Left renal cortex interstitium (tissue), 4 donors: ENCODE measurements at regions not wholly inside any gene's neighbourhood (a gene's known extent, or its start where the extent isn't known, plus 50 kb on each side); places are given as distances from the start of the nearest gene placed in this dataset.
"Not testable (repeated sequence)": the region's sequence is repeated elsewhere in the genome, so short reads cannot be mapped to it uniquely, and the experiment has no call there.

Experiments used
- DNase-seq, 4 donors: peaks; one replicate each; pipeline ENCODE4 v3.0.0-alpha.2; 2013; ENCODE audit warnings: low read depth in 4 of 4, low spot score in 2 of 4, missing footprints in 1 of 4

DNA sequence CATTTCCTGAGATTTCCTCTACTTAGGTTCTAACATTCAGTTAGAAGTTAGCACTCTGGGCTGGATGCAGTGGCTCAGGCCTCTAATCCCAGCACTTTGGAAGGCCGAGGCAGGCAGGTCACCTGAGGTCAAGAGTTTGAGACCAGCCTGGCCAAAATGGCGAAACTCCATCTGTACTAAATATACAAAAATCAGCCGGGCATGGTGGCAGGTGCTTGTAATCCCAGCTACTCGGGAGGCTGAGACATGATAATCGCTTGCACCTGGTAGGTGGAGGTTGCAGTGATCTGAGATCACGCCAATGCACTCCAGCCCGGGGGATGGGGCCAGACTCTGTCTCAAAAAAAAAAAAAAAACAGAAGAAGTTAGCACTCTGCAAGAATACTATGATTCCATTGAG, 1430.9 kb downstream of the CDH11 start:
- DNase-seq: no peak

DNA sequence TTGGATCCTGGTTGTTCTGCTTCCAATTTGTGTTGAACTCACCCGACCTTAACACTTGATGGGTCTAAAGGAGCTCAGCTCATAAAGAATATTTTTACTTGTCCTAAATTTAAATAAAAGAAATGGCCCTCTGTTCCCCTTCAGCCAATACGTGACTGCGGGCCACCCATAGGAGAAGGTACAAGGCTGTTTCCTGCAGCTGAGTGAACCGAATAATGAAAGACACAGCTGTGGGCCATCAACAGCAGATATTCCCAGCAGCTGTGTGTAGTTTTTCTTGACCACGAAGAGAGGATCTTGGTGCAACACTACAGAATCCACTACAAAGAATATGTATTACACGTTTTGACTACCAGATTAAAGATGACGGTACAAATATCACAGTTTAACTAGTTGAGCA, 1431.6 kb downstream of the CDH11 start:
- DNase-seq: no peak

GRCh38 chr16:63689068-63689467, 1432.8 kb downstream of the CDH11 start:
- no peak for DNase-seq

DNA sequence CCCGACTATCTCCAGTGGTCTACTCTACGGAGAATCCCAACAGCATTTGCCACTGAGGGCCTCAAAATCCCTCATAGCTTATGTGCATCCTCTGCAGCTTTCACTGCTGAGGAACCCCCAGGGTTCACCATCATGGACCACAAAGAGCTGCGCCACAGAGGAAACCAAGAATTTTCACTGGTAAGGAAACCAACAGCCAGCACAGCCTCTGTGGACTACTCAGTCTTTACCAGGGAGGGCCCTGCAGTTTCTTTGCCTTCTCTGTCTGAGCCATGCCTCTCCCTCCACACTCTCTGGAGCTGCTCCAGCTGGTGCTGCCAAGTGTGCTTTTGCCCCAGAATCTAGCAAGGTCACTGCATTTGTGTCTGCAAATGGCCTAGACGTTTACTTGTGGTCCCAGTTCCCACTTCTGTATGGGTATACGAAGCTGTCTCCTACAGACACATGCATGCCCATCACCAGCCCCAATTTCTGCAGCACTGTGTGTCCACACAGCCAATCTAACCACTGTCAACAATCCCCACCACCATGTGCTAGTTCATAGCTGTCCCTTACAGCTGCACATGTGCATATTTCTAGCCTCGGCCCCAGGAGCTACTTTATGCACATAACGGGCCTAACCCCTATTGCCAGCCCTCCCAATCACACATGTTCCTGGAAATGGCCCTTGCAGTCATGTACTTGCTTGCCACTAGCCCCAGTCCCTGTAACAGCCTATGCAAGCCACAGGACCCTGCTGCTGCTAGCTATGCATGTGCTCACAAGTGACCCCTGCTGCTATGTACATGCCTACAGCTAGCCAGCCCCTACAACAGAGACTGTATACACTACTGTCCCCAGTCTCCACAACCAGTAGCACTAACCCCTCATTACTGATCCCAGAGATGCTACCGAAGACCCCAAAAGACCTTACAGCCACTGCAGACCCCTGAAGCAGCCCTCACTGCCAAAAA, 1437.4 kb downstream of the CDH11 start:
- no peak for DNase-seq

- DNase-seq: no peak
Observed at GRCh38 chr16:63682844-63683243, 1439.0 kb downstream of the CDH11 start.

GRCh38 chr16:63672493-63672892, 1449.4 kb downstream of the CDH11 start:
- no peak for DNase-seq

DNA sequence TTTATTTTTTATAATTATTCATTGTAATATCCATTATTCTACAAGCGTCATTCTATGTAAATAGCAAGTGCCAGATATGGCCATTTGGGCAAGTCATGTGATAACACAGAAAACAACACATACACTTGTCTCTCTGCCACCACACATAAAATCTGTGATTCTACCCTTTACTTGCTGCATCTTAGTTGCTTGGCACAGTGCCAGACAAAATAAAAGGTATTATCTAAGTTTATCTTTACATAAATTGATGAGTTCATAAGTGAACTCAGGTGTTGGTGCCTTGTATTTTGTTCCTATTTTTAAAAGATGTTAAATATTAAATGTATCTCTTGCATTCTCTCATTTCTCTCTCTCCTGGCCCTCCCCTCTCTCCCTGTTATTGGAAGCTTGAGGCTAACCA, 1458.7 kb downstream of the CDH11 start:
- DNase-seq: no peak

- DNase-seq: no peak
Observed at GRCh38 chr16:63655846-63656245, 1466.0 kb downstream of the CDH11 start.

DNA sequence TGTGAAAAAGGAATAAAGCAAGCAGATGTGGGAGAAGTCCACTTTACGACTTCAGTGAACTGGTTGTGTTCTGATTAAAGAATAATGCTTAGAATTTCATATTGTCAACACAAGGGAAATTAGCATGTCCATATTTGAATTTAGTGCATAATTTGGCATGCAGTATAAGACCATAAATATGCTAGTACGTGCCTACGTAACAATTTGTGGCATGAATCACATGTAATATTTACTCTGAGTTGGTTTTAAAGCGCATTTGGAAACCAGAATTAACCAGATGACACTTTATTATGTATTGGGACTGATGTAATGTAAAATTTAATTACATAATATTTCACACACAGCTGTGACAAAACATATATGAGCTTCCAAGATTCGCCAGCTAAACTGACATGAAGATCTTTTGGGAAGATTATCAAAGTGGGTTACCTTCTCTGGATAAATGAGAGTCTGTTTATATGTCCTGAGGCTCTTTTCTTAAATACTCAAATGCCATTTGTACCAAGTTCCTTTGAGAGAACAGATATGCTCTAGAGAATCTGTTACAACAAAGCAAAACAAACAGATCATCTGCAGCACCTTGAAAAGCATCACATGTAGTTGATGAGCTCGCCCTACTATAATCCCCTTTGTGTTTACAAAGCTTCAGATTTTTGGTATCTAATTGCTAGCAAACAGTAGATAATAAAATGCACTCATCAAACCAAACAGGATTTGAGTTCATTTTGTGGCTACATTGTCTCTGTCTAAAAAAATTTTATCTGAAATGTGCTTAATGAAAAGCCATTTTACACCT, 1468.6 kb downstream of the CDH11 start:
- no peak for DNase-seq

DNA sequence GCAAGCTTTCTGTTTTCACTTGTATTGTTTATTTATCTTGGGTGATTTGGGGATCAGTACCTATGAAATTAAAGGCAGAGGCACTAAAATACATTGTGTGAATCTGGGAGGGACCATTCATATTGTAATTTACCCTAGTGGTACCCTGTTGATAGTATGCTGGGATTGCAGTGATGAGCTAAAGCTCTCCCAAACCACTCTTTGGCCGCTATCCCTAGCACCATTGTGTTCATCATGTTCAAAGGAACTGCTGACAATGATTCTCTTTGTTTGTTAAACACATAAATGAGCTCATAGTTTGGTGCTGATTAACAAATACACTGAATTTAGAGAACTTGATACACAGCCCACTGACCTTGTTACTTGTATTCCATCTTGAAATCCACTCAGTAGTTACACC, 1469.8 kb downstream of the CDH11 start:
- no peak for DNase-seq

GRCh38 chr16:63650550-63650949, 1471.3 kb downstream of the CDH11 start:
- DNase-seq: no peak

DNA sequence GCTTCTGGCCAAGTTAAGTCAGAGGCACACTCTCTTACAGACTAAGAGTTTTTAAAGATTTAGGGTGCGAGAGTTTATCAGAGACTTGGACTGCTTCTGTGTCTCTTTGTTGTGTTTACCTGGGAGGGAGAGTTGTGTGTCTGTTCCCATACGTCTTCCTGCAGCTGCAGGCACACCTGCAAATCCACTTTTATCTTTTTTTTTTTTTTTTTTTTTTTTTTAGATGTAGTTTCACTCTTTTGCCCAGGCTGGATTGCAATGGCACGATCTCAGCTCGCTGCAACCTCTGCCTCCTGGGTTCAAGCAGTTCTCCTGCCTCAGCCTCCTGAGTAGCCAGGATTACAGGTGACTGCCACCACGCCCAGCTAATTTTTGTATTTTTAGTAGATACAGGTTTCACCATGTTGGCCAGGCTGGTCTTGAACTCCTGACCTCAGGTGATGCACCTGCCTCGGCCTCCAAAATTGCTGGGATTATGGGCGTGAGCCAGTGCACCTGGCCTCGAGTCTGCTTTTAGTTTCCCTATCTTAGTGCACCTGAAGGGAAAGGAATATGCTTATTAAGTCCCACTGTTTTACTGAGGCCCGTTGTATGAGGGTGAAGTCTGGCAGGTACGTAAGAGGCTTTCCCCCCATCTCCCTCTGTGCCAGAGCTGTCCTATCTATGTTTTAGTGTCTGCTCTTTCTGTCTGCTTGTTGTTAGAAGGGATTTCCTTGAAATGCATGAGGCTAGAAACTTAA, 1488.0 kb downstream of the CDH11 start:
- DNase-seq: not testable (repeated sequence)

DNA sequence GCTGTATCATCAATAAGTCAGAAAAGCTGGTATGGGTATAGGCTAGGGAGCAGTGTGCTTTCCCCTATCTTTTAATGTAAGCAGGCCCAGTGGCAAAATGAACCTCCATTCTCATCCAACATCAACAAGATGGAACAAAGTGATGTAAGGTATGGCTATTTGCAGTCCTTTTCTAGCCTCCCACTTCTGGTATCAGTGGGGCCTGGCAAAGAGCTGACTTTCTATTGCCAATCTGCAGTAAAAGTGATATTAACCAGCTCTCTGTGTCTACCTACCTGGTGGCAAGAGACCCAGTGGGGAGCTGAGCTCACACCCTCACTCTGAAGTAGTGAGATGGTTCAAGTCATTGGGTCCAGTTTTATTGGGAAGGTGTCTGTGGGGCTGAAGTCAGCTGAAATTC, 1492.6 kb downstream of the CDH11 start:
- no peak for DNase-seq

GRCh38 chr16:63628812-63629211, 1493.1 kb downstream of the CDH11 start:
- DNase-seq: no peak

DNA sequence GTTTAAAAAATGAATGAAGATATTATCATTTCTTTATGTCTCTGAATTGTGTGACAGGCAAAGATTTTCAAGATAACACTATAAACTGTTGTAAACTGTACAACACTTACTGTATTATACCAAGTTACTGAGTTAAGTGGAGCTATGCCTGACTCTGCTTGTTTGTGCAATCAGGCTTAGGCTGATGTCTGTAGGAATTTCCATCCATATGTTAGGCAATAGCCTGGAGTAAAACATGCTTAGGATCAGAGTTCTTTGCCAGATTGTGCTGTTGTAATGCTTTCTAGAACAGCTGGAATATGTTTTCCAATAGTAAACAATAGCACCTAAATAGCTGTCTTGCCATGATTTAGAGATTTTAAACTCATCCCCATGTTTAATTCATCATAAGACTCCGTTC, 1496.7 kb downstream of the CDH11 start:
- no peak for DNase-seq

GRCh38 chr16:63623551-63624039, 1498.3 kb downstream of the CDH11 start:
- no peak for DNase-seq

- DNase-seq: no peak
Observed at GRCh38 chr16:63618896-63619485, 1502.9 kb downstream of the CDH11 start.

DNA sequence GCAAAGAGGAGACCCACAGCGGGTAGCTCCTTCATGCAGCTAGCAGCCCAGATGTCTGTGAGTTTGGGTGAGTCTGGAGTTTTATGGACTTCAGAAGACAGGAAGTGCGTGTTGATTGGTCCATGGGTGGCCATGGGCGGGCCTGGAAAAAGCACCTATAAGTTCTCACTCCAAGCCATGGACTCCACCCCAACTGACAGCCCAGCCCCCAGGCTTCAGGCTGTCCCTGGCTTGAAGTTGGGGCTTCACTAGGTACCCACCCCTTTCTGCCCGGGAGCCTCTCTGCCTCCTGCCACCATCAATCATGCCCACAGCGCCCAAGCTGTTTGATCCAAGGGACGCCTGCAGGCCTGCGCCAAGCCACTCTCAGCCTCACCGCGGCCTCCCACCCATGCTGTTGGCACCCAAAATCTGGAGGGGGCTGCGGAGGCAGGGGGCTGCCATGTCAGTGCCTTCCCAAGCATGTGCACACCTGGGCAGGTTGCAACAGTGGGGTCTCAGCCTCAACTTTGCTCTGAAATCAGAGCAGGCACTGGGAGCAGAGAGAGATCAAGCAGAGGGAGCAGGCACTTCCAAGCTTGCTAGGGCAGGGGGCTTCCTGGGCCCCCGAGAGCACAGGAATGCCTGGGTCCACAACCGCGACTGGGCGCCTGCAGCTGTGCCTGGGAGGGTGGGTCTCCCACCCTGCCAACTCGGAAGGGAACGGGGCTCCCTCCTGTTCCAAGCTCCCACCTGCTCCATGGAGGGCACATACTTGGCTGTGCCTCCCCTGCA, 1503.7 kb downstream of the CDH11 start:
- DNase-seq: peak in 1 of 4 donors; percentile 12
